Right atrium auricular region (tissue), 2 donors: ENCODE measurements at regions not wholly inside any gene's neighbourhood (a gene's known extent, or its start where the extent isn't known, plus 50 kb on each side); places are given as distances from the start of the nearest gene placed in this dataset.

Source experiments
- DNase-seq: peaks from one replicate; pipeline ENCODE4 v3.0.0-alpha.2; 2019; ENCODE audit warnings: low spot score
- H3K27ac ChIP-seq, 2 donors: fragments of 200-600 bp; sonication (generic); 1 replicate in 1 of 2; 2 replicates in 1 of 2; pipeline ENCODE4 v1.5.1; 2016 to 2019
- H3K27me3 ChIP-seq, 2 donors: fragments of 200-600 bp; sonication (generic); one replicate each; pipeline versions ENCODE4 v1.5.1 to v1.6.0; 2017 to 2019
- H3K36me3 ChIP-seq: fragments of 200-600 bp; sonication (generic); one replicate; pipeline ENCODE4 v1.5.1; 2016
- H3K4me1 ChIP-seq, 2 donors: fragments of 200-600 bp; sonication (generic); one replicate each; pipeline versions ENCODE4 v1.5.1 to v1.6.0; 2017 to 2019
- H3K4me3 ChIP-seq, 2 donors: fragments of 200-600 bp; sonication (generic); 1 replicate in 1 of 2; 2 replicates in 1 of 2; pipeline ENCODE4 v1.5.1; 2017 to 2019; ENCODE audit warnings: mild to moderate bottlenecking in 1 of 2, moderate library complexity in 1 of 2
- H3K9me3 ChIP-seq, 2 donors: fragments of 200-600 bp; sonication (generic); one replicate each; pipeline ENCODE4 v1.5.1; 2019
- CTCF ChIP-seq, 2 donors: fragments of 200-600 bp; sonication (generic); IDR thresholded peaks; one replicate each; pipeline ENCODE4 v1.5.1; 2019; ENCODE audit warnings: antibody characterized with exemption in 2 of 2

GRCh38 chr6:94683409-94683808 is 893.9 kb upstream of the MANEA start:
- no peaks in the 10 kb centered on the region for H3K27me3 ChIP-seq
- H3K9me3 ChIP-seq, result no peaks in the 10 kb centered on the region
- no peaks in the 10 kb centered on the region for H3K36me3 ChIP-seq
- H3K4me1 ChIP-seq, result no peaks in the 10 kb centered on the region
- no peak overlapping the region for H3K4me3 ChIP-seq
- TF ChIP-seq CTCF (IDR thresholded peaks at IDR 0.05), result no peak
- DNase-seq, result no peak
- no peak overlapping the region for H3K27ac ChIP-seq

DNA sequence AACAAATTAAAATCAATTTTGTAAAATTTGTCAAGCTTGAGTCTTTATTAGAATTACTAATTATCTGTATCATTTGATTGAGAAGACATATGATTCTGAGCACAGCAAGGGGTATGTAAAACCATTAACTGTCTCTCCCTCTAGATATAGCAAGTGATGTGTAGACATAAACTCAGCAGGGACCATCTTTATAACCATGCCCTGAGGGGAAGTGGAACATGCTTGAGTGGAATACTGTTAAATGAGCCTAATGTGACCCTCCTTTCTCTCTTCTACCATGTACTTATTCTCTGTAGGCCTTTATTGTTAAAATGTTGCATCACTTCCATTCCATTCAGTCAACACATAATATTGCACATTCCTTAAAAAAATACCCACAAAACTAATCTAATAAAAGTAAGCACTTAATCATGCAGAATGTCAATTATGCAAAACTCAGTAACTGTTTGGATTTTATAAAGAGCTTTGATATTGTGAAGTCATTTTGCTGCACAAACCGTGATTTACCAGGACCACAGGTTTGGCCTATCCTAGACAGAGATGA is 896.6 kb upstream of the MANEA start:
- no peaks in the 10 kb centered on the region for H3K27me3 ChIP-seq
- H3K27ac ChIP-seq, result no peak overlapping the region
- TF ChIP-seq CTCF (IDR thresholded peaks at IDR 0.05), result no peak
- no peak for DNase-seq
- no peak overlapping the region for H3K4me3 ChIP-seq
- H3K9me3 ChIP-seq, result no peaks in the 10 kb centered on the region
- H3K36me3 ChIP-seq, result no peaks in the 10 kb centered on the region
- H3K4me1 ChIP-seq, result no peaks in the 10 kb centered on the region

- no peak overlapping the region for H3K27ac ChIP-seq
- no peaks in the 10 kb centered on the region for H3K9me3 ChIP-seq
- no peaks in the 10 kb centered on the region for H3K36me3 ChIP-seq
- H3K27me3 ChIP-seq, result no peaks in the 10 kb centered on the region
- H3K4me3 ChIP-seq, result no peak overlapping the region
- H3K4me1 ChIP-seq, result no peaks in the 10 kb centered on the region
- no peak for DNase-seq
- TF ChIP-seq CTCF (IDR thresholded peaks at IDR 0.05), result no peak
These were observed 904.1 kb upstream of the MANEA start for GRCh38 chr6:94673251-94673650.

DNA sequence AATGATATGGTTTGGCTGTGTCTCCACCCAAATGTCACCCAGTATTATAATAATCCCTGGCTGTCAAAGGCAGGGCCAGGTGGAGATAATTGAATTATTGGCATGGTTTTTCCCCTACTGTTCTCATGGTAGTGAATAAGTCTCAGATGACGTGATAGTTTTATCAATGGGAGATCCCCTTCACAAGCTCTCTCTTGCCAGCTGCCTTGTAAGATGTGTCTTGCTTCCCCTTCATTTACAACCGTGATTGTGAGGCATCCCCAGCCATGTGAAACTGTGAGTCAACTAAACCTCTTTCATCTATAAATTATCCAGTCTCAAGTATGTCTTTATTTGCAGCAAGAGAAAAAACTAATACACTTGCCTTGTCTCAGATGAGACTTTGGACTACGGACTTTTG is 907.3 kb upstream of the MANEA start:
- no peak for DNase-seq
- Histone ChIP-seq H3K36me3 (no peaks in the 10 kb centered on the region), H3K4me3 (no peak overlapping the region), H3K27me3 (no peaks in the 10 kb centered on the region), H3K27ac (no peak overlapping the region), H3K9me3 (no peaks in the 10 kb centered on the region), H3K4me1 (no peaks in the 10 kb centered on the region)
- TF ChIP-seq CTCF (IDR thresholded peaks at IDR 0.05), result no peak

DNA sequence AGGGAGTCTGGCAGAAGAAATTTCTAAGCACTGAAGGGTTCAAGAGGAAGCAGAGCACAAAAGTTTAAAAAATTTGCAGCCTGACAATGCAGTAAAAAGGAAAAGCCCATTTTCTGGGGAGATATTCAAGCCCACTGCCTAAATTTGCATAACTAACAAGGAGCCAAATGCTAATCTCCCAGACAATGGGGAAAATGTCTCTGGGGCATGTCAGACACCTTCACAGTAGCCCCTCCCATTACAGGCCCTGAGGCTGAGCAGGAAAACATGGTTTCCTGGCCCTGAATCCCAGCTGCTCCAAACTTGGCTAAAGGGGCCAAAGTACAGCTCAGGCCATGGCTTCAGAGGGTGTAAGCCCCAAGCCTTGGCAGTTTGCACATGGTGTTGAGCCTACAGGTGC is 908.5 kb upstream of the MANEA start:
- Histone ChIP-seq H3K4me3 (no peak overlapping the region), H3K9me3 (no peaks in the 10 kb centered on the region), H3K27me3 (no peaks in the 10 kb centered on the region), H3K36me3 (no peaks in the 10 kb centered on the region), H3K4me1 (no peaks in the 10 kb centered on the region), H3K27ac (no peak overlapping the region)
- no peak for DNase-seq
- TF ChIP-seq CTCF (IDR thresholded peaks at IDR 0.05), result no peak

GRCh38 chr6:94658929-94659328 is 918.4 kb upstream of the MANEA start:
- no peak overlapping the region for H3K27ac ChIP-seq
- no peaks in the 10 kb centered on the region for H3K9me3 ChIP-seq
- no peaks in the 10 kb centered on the region for H3K4me1 ChIP-seq
- TF ChIP-seq CTCF (IDR thresholded peaks at IDR 0.05), result no peak
- no peaks in the 10 kb centered on the region for H3K27me3 ChIP-seq
- H3K4me3 ChIP-seq, result no peak overlapping the region
- DNase-seq, result no peak
- H3K36me3 ChIP-seq, result no peaks in the 10 kb centered on the region
